Mucosa of rectum (tissue), 2 donors: ENCODE measurements at regions not wholly inside any gene's neighbourhood (a gene's known extent, or its start where the extent isn't known, plus 50 kb on each side); places are given as distances from the start of the nearest gene placed in this dataset.
"Not testable (repeated sequence)": the region's sequence is repeated elsewhere in the genome, so short reads cannot be mapped to it uniquely, and the experiment has no call there.

Experiments used
- H3K27ac ChIP-seq, 2 donors: one replicate each; pipeline ENCODE4 v1.7.0; 2013; ENCODE audit warnings: inconsistent platforms in 2 of 2, low read depth in 2 of 2, low read length in 2 of 2
- H3K27me3 ChIP-seq, 2 donors: one replicate each; pipeline ENCODE4 v1.7.0; 2013; ENCODE audit warnings: low read length in 2 of 2; ENCODE audit not compliant: control insufficient read depth in 2 of 2, insufficient read depth in 2 of 2
- H3K36me3 ChIP-seq, 2 donors: one replicate each; pipeline ENCODE4 v1.7.0; 2013; ENCODE audit warnings: low read length in 2 of 2; ENCODE audit not compliant: control insufficient read depth in 2 of 2, insufficient read depth in 2 of 2
- H3K4me1 ChIP-seq, 2 donors: one replicate each; pipeline ENCODE4 v1.7.0; 2013; ENCODE audit warnings: low read length in 2 of 2, mild to moderate bottlenecking in 1 of 2; ENCODE audit not compliant: control insufficient read depth in 2 of 2, insufficient read depth in 2 of 2
- H3K4me3 ChIP-seq, 2 donors: one replicate each; pipeline ENCODE4 v1.7.0; 2013; ENCODE audit warnings: low read length in 2 of 2
- H3K9ac ChIP-seq, 2 donors: one replicate each; pipeline ENCODE4 v1.7.0; 2013; ENCODE audit warnings: low read length in 2 of 2, low read depth in 1 of 2, mild to moderate bottlenecking in 1 of 2
- H3K9me3 ChIP-seq, 2 donors: one replicate each; pipeline ENCODE4 v1.7.0; 2013; ENCODE audit warnings: low read length in 2 of 2; ENCODE audit not compliant: control insufficient read depth in 2 of 2
- donor health status: healthy.
- donor health status: Normal muscosa, but diverticular disease.

- Histone ChIP-seq H3K36me3 (no peaks in the 10 kb centered on the region), H3K27me3 (no peaks in the 10 kb centered on the region), H3K4me3 (no peak overlapping the region), H3K27ac (no peak overlapping the region), H3K4me1 (no peaks in the 10 kb centered on the region), H3K9ac (no peak overlapping the region), H3K9me3 (no peaks in the 10 kb centered on the region)
Observed at GRCh38 chr7:29619111-29619510, 55.5 kb downstream of the PRR15 start.

DNA sequence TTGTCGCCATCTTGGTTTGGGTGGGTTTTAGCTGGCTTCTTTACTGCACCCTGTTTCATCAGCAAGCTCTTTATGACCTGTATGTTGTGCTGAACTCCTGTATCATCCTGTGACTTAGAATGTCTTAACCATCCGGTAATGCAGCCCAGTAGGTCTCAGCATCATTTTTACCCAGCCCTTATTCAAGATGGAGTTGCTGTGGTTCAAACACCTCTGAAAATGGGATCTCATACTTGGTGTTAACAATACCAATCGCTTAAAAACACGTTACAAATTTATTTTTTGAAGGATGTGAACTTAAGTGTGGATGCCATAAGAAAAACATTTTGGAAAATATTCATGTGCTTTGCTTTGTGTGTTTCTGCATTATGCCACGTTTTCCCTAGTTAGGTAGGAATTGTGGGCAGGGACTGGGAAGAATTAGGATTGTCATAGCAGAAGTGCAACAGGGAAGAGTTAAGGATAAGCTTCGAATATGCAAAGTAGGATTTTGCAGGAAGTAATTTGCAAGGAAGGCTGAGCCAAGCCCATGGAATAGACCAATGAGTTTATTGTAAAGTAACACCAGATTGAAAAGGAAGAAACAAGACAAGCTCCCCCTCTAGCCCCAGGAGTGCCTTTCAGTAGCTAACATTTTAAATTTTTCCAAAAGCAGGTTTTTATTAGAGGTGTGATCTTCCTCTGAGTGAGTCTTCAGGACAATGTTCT is 56.4 kb downstream of the PRR15 start:
- Histone ChIP-seq H3K9ac (no peak overlapping the region), H3K27me3 (no peaks in the 10 kb centered on the region), H3K4me3 (no peak overlapping the region), H3K4me1 (no peaks in the 10 kb centered on the region), H3K27ac (no peak overlapping the region), H3K36me3 (no peaks in the 10 kb centered on the region), H3K9me3 (no peaks in the 10 kb centered on the region)

- no peak overlapping the region for H3K9ac ChIP-seq
- H3K36me3 ChIP-seq: no peaks in the 10 kb centered on the region
- no peak overlapping the region for H3K27ac ChIP-seq
- H3K4me1 ChIP-seq: no peaks in the 10 kb centered on the region
- H3K4me3 ChIP-seq: no peak overlapping the region
- H3K27me3 ChIP-seq: no peaks in the 10 kb centered on the region
- H3K9me3 ChIP-seq: no peaks in the 10 kb centered on the region
Observed at GRCh38 chr7:29620556-29620930, 56.9 kb downstream of the PRR15 start.

DNA sequence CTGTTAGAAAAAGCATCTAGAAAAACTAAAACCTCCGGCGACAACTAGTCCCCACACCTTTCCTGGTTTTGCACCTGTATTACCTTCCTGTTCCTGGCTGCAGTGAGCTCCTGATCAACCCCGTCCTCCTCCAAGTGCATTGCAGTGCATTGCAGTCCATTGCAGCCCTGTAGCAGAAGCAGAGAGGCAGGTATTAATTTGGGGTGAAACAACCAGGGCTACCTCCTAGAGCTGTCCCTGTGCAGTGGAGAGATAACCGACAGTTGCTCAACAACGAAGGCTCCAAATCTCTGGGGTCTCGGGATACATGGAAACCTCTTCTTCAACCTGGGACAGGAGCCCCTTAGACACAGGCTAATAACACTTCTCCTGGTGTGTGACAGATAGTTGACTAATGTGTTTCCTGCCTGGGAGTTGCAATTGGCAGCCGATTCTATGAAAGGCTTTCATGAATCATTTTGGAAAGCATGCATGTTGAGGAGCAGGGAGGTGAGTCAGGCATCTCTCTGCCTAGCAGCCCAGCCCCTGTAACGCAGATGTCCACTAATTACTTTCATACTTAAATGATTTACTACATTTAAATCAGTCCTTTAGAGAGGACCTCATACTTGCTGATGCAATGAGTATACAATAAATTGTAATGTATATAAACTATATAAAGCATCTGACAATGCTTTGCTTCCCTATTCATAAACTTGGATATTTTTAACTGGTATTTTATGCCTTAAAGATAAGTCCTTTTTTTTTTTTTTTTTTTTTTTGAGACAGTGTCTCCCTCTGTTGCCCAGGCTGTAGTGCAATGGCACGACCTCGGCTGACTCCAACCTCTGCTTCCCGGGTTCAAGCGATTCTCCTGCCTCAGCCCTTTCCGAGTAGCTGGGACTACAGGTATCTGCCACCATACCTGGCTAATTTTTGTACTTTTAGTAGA is 59.0 kb downstream of the PRR15 start:
- Histone ChIP-seq H3K4me3 (no peak overlapping the region), H3K9me3 (no peaks in the 10 kb centered on the region), H3K9ac (no peak overlapping the region), H3K27ac (no peak overlapping the region), H3K27me3 (no peaks in the 10 kb centered on the region), H3K36me3 (no peaks in the 10 kb centered on the region), H3K4me1 (no peaks in the 10 kb centered on the region)

DNA sequence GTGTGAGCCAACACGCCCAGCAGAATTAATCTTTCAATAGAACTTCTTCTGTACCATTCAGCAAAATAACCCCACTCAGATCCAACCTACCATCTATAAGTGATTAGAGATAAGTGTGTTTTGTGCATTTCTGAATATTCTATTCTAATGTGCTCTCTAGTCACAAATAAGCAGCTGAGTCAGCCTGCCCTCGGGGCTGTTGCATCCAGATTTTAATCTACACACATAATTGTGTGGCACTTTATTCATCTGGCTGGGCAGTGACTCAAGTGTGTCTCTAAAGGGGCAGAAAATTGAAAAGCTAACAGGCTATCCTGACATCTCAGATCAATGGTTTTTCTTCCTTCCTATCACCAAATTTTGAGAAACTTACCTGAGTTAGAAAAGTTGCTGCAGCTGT is 60.3 kb downstream of the PRR15 start:
- Histone ChIP-seq H3K4me3 (no peak overlapping the region), H3K4me1 (no peaks in the 10 kb centered on the region), H3K36me3 (no peaks in the 10 kb centered on the region), H3K9ac (no peak overlapping the region), H3K27ac (no peak overlapping the region), H3K27me3 (no peaks in the 10 kb centered on the region), H3K9me3 (no peaks in the 10 kb centered on the region)

- no peak overlapping the region for H3K4me3 ChIP-seq
- peaks cover 0 to 2% of the 10 kb centered on the region in 2 donors for H3K27me3 ChIP-seq
- H3K4me1 ChIP-seq: no peaks in the 10 kb centered on the region
- H3K9me3 ChIP-seq: no peaks in the 10 kb centered on the region
- H3K36me3 ChIP-seq: no peaks in the 10 kb centered on the region
- H3K9ac ChIP-seq: no peak overlapping the region
- no peak overlapping the region for H3K27ac ChIP-seq
Observed at GRCh38 chr7:29626730-29627129, 63.1 kb downstream of the PRR15 start.

DNA sequence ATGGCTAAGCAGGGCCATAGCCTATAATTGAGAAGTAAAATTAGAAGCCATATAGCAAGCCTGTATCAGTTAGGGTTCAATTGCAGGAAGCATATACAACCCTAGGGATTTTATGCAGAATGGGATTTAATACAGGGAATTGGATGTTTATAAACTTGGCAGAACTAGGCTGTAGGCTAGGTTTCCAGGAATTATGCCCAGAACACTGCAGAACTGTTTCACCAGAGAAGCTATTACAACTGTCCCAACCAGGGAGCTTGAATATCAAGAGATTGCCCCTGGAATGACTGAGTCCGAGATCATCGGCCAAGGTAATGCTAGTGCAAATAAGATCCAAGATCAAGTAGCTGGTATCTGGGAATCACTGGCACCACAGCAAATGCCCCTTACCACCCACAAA is 64.0 kb downstream of the PRR15 start:
- peaks cover 0 to 2% of the 10 kb centered on the region in 2 donors for H3K27me3 ChIP-seq
- no peak overlapping the region for H3K4me3 ChIP-seq
- no peaks in the 10 kb centered on the region for H3K36me3 ChIP-seq
- H3K4me1 ChIP-seq: no peaks in the 10 kb centered on the region
- H3K27ac ChIP-seq: no peak overlapping the region
- H3K9ac ChIP-seq: no peak overlapping the region
- no peaks in the 10 kb centered on the region for H3K9me3 ChIP-seq

GRCh38 chr7:29629507-29629906 is 65.9 kb downstream of the PRR15 start:
- peaks cover 0 to 2% of the 10 kb centered on the region in 2 donors for H3K27me3 ChIP-seq
- H3K9me3 ChIP-seq: no peaks in the 10 kb centered on the region
- no peaks in the 10 kb centered on the region for H3K4me1 ChIP-seq
- H3K4me3 ChIP-seq: no peak overlapping the region
- H3K36me3 ChIP-seq: no peaks in the 10 kb centered on the region
- no peak overlapping the region for H3K9ac ChIP-seq
- H3K27ac ChIP-seq: no peak overlapping the region

DNA sequence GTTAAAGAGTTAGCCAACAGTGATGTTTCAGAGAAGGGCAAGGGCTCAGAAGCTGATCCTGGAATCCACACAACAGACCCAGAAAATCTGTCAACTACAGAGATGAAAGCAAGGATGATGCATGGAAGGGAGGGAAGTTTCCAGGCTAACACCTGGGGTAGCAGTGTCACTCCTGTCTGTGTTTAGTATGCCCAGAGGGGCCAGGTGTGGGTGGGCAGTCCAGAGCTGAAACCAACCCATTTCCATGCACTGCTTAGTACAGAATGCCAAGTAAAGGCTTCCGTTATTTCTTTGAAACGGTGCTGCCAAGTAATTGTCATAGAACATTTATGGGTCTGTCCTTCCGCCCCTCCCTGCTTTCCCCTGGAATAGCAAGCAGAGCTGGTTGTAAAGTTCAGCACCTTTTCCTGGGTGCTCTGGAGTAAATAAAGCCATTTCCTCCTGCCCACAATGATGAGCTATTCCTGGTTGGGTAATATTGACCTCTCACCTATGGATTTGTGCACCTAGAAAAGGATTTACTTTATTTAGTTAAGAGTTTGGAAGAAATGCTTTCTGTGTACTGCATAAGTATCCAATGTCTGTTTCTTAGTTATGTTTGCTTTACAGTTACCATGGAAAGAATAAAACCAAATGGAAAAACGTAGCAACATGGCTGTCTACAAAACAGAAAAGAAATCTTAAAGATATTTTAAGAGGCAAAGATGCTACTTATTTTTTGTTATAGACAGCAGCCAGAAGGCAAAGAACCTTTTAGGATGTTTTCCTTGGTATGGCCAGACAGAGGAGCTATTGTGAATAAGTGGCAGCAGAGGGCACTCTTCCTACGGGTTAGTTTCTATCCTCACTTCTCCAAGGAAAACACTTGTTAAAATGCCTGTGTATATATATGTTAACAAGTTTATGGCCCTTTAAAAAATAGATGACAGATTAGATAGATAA is 71.7 kb downstream of the PRR15 start:
- not testable (repeated sequence) for H3K9ac ChIP-seq, H3K27ac ChIP-seq, H3K4me3 ChIP-seq, H3K9me3 ChIP-seq, H3K36me3 ChIP-seq, H3K4me1 ChIP-seq, H3K27me3 ChIP-seq

DNA sequence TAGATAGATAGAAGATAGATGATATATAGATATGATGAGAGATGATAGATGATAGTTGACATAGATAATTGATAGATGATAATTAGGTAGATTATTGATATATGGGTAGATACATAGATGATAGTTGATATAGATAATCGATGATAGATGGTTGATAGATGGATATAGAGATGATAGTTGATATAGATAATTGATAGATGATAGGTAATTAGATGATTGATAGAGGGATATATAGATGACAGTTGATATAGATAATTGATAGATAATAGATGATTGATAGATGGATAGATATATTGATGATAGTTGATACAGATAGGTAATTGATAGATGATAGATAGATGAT is 72.3 kb downstream of the PRR15 start:
- Histone ChIP-seq H3K27me3 (no peaks in the 10 kb centered on the region), H3K4me3 (no peak overlapping the region), H3K27ac (no peak overlapping the region), H3K4me1 (no peaks in the 10 kb centered on the region), H3K9ac (no peak overlapping the region), H3K36me3 (no peaks in the 10 kb centered on the region), H3K9me3 (no peaks in the 10 kb centered on the region)
